Mesothelial cell of epicardium (in vitro differentiated cells): ENCODE measurements at regions not wholly inside any gene's neighbourhood (a gene's known extent, or its start where the extent isn't known, plus 50 kb on each side); places are given as distances from the start of the nearest gene placed in this dataset.

Experiments
- DNase-seq, 2 experiments: peaks; one replicate each; pipeline ENCODE4 v3.0.0; 2021; ENCODE audit warnings: low spot score in 2 of 2; ENCODE audit not compliant: unreplicated experiment in 2 of 2
- H3K27ac Mint-ChIP-seq: 2 replicates; pipeline ENCODE4 v1.8.0; 2021; ENCODE audit warnings: mixed read lengths
- H3K27me3 Mint-ChIP-seq: 2 replicates; pipeline ENCODE4 v1.8.0; 2021; ENCODE audit warnings: low read depth, mixed read lengths
- H3K36me3 Mint-ChIP-seq: 2 replicates; pipeline ENCODE4 v1.8.0; 2021; ENCODE audit warnings: mixed read lengths
- H3K4me1 Mint-ChIP-seq: 2 replicates; pipeline ENCODE4 v1.8.0; 2021; ENCODE audit warnings: mixed read lengths
- H3K4me3 Mint-ChIP-seq: 2 replicates; pipeline ENCODE4 v1.8.0; 2021; ENCODE audit warnings: mild to moderate bottlenecking, moderate library complexity, mixed read lengths
- H3K9me3 Mint-ChIP-seq: 2 replicates; pipeline ENCODE4 v1.8.0; 2021; ENCODE audit warnings: mixed read lengths
- TF ChIP-seq, protein P1 (sequence below): fragments of 200-600 bp; sonication (generic); IDR thresholded peaks from one replicate; pipeline ENCODE4 v1.5.0; 2021; ENCODE audit warnings: antibody characterized with exemption; ENCODE audit not compliant: unreplicated experiment

DNA sequence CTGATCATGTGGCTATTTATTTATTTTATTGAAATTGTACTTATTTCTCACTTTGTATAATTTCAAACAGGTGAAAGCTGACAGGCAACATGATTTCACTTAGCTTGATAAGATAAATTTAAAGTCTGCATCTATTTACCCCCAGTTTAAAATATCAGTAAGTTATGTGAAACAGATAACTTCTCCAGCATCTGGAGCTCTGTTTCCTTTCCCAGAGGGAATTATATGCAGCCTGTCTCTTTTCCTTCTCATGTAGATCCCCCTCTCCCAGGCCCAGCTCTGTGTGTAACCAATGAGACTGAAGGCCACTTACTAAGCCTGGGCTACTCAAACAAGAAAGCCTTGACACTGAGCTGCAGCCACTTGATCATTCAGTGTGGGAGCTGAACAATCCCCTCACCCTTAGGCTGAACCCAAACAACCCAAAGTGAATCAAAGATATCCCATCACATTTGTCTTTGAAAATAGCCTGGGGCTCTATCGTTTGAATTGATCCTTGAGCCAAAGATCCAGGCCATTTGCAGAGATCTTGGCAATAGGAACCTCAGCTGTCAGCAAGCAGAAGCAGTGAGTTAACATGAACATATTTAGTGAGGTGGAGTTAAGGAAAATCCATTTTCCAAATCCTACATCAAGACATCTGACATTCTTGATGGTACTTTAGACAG is 383.9 kb downstream of the TGFB2 start:
- Mint-ChIP-seq H3K9me3 (peaks cover 12% of the 10 kb centered on the region), H3K4me3 (no peak overlapping the region)

DNA sequence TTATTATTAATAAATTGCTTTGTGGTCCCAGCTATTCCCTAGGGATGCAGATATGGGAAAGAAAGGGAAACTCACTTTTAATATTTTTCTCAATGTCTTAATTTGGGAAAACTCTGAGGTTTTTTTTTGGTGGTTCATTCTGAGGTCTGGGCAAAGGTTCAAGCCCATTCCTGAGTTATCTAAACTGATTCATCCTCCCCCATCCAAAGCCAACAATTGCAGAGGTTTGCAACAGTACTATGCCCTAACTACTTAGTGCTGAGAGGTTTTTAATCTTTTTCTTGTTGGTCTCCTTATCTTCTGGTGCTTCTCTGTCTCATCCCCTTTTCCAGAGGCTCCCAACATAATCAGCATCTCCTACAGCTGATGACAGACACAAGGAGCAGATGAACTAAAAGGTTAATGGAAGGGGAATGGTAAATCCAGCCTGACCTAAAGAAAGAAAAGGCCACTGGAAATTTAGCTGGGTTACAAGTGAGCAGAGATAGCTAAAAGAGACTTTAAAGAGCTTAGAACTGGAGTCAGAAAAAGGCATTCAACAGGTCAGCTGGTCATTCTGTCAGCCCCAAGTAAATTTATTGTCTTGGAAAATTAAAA is 390.4 kb downstream of the TGFB2 start:
- Mint-ChIP-seq H3K36me3 (no peaks in the 10 kb centered on the region), H3K27me3 (no peaks in the 10 kb centered on the region), H3K27ac (peak overlapping the region; percentile 84), H3K9me3 (peaks cover 12% of the 10 kb centered on the region), H3K4me3 (no peak overlapping the region), H3K4me1 (peaks cover 22% of the 10 kb centered on the region)
- TF ChIP-seq, protein P1, sequence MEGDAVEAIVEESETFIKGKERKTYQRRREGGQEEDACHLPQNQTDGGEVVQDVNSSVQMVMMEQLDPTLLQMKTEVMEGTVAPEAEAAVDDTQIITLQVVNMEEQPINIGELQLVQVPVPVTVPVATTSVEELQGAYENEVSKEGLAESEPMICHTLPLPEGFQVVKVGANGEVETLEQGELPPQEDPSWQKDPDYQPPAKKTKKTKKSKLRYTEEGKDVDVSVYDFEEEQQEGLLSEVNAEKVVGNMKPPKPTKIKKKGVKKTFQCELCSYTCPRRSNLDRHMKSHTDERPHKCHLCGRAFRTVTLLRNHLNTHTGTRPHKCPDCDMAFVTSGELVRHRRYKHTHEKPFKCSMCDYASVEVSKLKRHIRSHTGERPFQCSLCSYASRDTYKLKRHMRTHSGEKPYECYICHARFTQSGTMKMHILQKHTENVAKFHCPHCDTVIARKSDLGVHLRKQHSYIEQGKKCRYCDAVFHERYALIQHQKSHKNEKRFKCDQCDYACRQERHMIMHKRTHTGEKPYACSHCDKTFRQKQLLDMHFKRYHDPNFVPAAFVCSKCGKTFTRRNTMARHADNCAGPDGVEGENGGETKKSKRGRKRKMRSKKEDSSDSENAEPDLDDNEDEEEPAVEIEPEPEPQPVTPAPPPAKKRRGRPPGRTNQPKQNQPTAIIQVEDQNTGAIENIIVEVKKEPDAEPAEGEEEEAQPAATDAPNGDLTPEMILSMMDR, result no peak
- DNase-seq, result no peak

More for the DNA sequence above, 383.9 kb downstream of the TGFB2 start:
- Mint-ChIP-seq H3K27me3 (no peaks in the 10 kb centered on the region), H3K4me1 (peaks cover 9% of the 10 kb centered on the region), H3K36me3 (no peaks in the 10 kb centered on the region), H3K27ac (peak overlapping the region; percentile 68)
- no peak for DNase-seq
- TF ChIP-seq, protein P1, result no peak

DNA sequence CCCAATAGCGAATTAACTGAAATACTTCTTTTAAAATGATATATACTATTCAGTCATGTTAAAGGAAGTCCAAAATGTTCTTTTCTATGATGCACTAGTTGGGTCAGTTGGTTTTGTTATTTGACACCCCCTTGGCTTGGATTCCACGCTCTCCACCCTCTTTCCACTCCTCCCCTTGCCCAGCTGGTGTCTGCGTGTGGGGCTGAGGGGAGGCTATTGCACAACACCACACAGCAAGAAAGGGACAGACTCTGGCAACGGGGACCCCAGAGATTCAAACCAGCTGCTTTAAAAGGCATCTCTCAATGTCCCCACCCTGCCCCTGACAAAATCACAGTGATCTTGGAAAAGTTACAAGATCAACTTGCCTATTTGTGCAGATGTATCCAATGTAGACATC is 394.3 kb downstream of the TGFB2 start:
- peaks cover 20% of the 10 kb centered on the region for H3K4me1 Mint-ChIP-seq
- no peak for DNase-seq
- H3K9me3 Mint-ChIP-seq, result peaks cover 10% of the 10 kb centered on the region
- TF ChIP-seq, protein P1, result no peak
- H3K36me3 Mint-ChIP-seq, result no peaks in the 10 kb centered on the region
- no peak overlapping the region for H3K4me3 Mint-ChIP-seq
- no peaks in the 10 kb centered on the region for H3K27me3 Mint-ChIP-seq
- no peak overlapping the region for H3K27ac Mint-ChIP-seq

DNA sequence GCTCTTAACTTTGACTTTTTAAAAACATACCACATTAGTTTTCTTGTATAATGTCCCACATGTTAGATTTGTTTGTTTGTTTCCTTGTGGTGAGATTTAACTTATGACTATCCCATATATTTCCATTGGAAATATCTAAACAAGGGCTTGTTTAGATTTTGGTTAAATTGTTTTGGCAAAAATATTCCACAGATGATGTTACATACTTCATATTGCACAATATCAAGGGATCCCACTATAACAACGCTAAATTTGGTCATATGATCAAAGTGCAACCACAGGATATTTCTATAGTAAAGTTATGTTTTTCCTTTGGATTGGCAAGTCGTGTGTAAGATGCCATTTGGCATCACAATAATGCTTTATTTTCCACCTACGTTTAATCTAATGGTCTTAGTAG is 396.7 kb downstream of the TGFB2 start:
- H3K4me1 Mint-ChIP-seq, result no peaks in the 10 kb centered on the region
- peaks cover 10% of the 10 kb centered on the region for H3K36me3 Mint-ChIP-seq
- no peak overlapping the region for H3K4me3 Mint-ChIP-seq
- no peak overlapping the region for H3K27ac Mint-ChIP-seq
- H3K27me3 Mint-ChIP-seq, result no peaks in the 10 kb centered on the region
- TF ChIP-seq, protein P1, result no peak
- no peak for DNase-seq
- peaks cover 32% of the 10 kb centered on the region for H3K9me3 Mint-ChIP-seq

DNA sequence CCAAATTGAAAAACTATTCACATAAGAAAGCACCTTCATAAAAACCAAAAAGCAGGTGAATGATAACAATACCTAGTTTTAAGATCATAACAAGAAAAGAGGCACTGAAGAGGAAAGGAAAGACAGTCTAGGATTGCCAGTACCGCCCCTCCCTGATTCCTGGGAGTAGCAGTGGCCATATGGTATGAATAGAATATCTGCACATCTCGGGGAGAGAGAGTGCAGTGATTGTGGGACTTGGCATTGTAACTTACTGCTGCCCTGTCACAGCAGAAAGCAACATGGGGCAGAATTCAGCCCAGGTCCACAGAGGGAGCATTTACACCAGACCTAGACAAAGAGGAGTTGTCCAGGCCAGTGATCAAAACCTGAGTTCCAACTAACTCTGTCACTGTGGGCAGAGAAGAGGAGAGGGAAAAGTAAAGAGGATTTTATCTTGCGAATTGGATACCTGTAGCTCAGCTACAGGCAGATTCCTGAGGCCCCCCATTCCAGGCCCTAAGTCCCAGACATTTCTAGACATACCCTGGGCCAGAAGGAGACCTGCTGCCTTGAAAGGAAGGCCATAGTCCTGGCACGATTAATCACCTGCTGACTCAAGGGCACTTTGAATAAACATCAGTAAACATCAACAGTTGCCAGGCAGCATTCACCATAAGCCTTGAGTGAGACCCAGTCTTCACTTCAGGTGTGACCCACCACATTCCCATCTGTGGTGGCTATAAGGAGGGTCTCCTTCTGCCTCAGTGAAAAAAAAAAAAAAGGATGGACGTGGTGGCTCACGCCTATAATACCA is 397.5 kb downstream of the TGFB2 start:
- no peak overlapping the region for H3K27ac Mint-ChIP-seq
- no peak for DNase-seq
- TF ChIP-seq, protein P1, result no peak

More for the DNA sequence above, 397.5 kb downstream of the TGFB2 start:
- H3K9me3 Mint-ChIP-seq, result peaks cover 37% of the 10 kb centered on the region
- H3K4me1 Mint-ChIP-seq, result no peaks in the 10 kb centered on the region
- no peaks in the 10 kb centered on the region for H3K27me3 Mint-ChIP-seq
- peaks cover 13% of the 10 kb centered on the region for H3K36me3 Mint-ChIP-seq
- no peak overlapping the region for H3K4me3 Mint-ChIP-seq
